ENCODE measurements at regions not wholly inside any gene's neighbourhood (a gene's known extent, or its start where the extent isn't known, plus 50 kb on each side); places are given as distances from the start of the nearest gene placed in this dataset.

- no peaks in the 10 kb centered on the region for H3F3A ChIP-seq (ENCODE audit: control insufficient read depth, insufficient read depth)
These were observed 101.8 kb upstream of the CYSLTR1 start for GRCh38 chrX:78429172-78429571.

GRCh38 chrX:78388663-78389062, 61.3 kb upstream of the CYSLTR1 start:
- Histone ChIP-seq H3K27me3 (ENCODE audit: control insufficient read depth, low read length) (no peaks in the 10 kb centered on the region), H3K4me1 (ENCODE audit: control insufficient read depth, low read length) (no peaks in the 10 kb centered on the region), H3K4me2 (ENCODE audit: low read length) (no peak overlapping the region), H3F3A (ENCODE audit: control insufficient read depth, insufficient read depth) (no peaks in the 10 kb centered on the region), H3K4me3 (ENCODE audit: low read length) (no peak overlapping the region), H3K36me3 (ENCODE audit: control insufficient read depth, low read length) (no peaks in the 10 kb centered on the region), H3K9me3 (ENCODE audit: control insufficient read depth, insufficient read depth, low read length) (no peaks in the 10 kb centered on the region), H3K9me2 (replicated peaks; ENCODE audit: control insufficient read depth, low read length) (no peaks in the 10 kb centered on the region), H4K20me1 (ENCODE audit: control insufficient read depth, insufficient read depth, low read depth, low read length) (no peaks in the 10 kb centered on the region), H3K79me2 (ENCODE audit: control insufficient read depth, low read length) (no peaks in the 10 kb centered on the region), H3K27ac (ENCODE audit: low read depth, low read length) (no peak overlapping the region)
- TF ChIP-seq CTCF (IDR thresholded peaks at IDR 0.05; ENCODE audit: low read depth, low read length, poor library complexity, severe bottlenecking) (no peak), EZH2phosphoT487 (IDR thresholded peaks at IDR 0.05; ENCODE audit: borderline replicate concordance, low read length) (no peak)

More at GRCh38 chrX:78429172-78429571, 101.8 kb upstream of the CYSLTR1 start:
- no peaks in the 10 kb centered on the region for H3K9me3 ChIP-seq (ENCODE audit: control insufficient read depth, insufficient read depth, low read length)
- H3K36me3 ChIP-seq (ENCODE audit: control insufficient read depth, low read length): no peaks in the 10 kb centered on the region
- H3K9me2 ChIP-seq (replicated peaks; ENCODE audit: control insufficient read depth, low read length): no peaks in the 10 kb centered on the region
- H3K4me3 ChIP-seq (ENCODE audit: low read length): no peak overlapping the region
- no peaks in the 10 kb centered on the region for H3K27me3 ChIP-seq (ENCODE audit: control insufficient read depth, low read length)
- no peaks in the 10 kb centered on the region for H4K20me1 ChIP-seq (ENCODE audit: control insufficient read depth, insufficient read depth, low read depth, low read length)
- no peaks in the 10 kb centered on the region for H3K79me2 ChIP-seq (ENCODE audit: control insufficient read depth, low read length)
- no peak for TF ChIP-seq CTCF (IDR thresholded peaks at IDR 0.05; ENCODE audit: low read depth, low read length, poor library complexity, severe bottlenecking)
- TF ChIP-seq EZH2phosphoT487 (IDR thresholded peaks at IDR 0.05; ENCODE audit: borderline replicate concordance, low read length): no peak
- no peak overlapping the region for H3K4me2 ChIP-seq (ENCODE audit: low read length)
- no peak overlapping the region for H3K27ac ChIP-seq (ENCODE audit: low read depth, low read length)
- H3K4me1 ChIP-seq (ENCODE audit: control insufficient read depth, low read length): no peaks in the 10 kb centered on the region

GRCh38 chrX:78387364-78387763, 60.0 kb upstream of the CYSLTR1 start:
- Histone ChIP-seq H3K27me3 (ENCODE audit: control insufficient read depth, low read length) (no peaks in the 10 kb centered on the region), H3F3A (ENCODE audit: control insufficient read depth, insufficient read depth) (no peaks in the 10 kb centered on the region), H3K4me3 (ENCODE audit: low read length) (no peak overlapping the region), H3K9me2 (replicated peaks; ENCODE audit: control insufficient read depth, low read length) (no peaks in the 10 kb centered on the region), H4K20me1 (ENCODE audit: control insufficient read depth, insufficient read depth, low read depth, low read length) (no peaks in the 10 kb centered on the region), H3K9me3 (ENCODE audit: control insufficient read depth, insufficient read depth, low read length) (no peaks in the 10 kb centered on the region), H3K4me1 (ENCODE audit: control insufficient read depth, low read length) (no peaks in the 10 kb centered on the region), H3K79me2 (ENCODE audit: control insufficient read depth, low read length) (no peaks in the 10 kb centered on the region), H3K4me2 (ENCODE audit: low read length) (no peak overlapping the region), H3K27ac (ENCODE audit: low read depth, low read length) (no peak overlapping the region), H3K36me3 (ENCODE audit: control insufficient read depth, low read length) (no peaks in the 10 kb centered on the region)
- no peak for TF ChIP-seq CTCF (IDR thresholded peaks at IDR 0.05; ENCODE audit: low read depth, low read length, poor library complexity, severe bottlenecking)
- no peak for TF ChIP-seq EZH2phosphoT487 (IDR thresholded peaks at IDR 0.05; ENCODE audit: borderline replicate concordance, low read length)

GRCh38 chrX:78384486-78384885, 57.1 kb upstream of the CYSLTR1 start:
- Histone ChIP-seq H3K4me3 (ENCODE audit: low read length) (no peak overlapping the region), H3K36me3 (ENCODE audit: control insufficient read depth, low read length) (no peaks in the 10 kb centered on the region), H4K20me1 (ENCODE audit: control insufficient read depth, insufficient read depth, low read depth, low read length) (no peaks in the 10 kb centered on the region), H3K4me2 (ENCODE audit: low read length) (no peak overlapping the region), H3K27ac (ENCODE audit: low read depth, low read length) (no peak overlapping the region), H3K9me2 (replicated peaks; ENCODE audit: control insufficient read depth, low read length) (no peaks in the 10 kb centered on the region), H3K4me1 (ENCODE audit: control insufficient read depth, low read length) (no peaks in the 10 kb centered on the region), H3K9me3 (ENCODE audit: control insufficient read depth, insufficient read depth, low read length) (no peaks in the 10 kb centered on the region), H3K27me3 (ENCODE audit: control insufficient read depth, low read length) (no peaks in the 10 kb centered on the region), H3F3A (ENCODE audit: control insufficient read depth, insufficient read depth) (no peaks in the 10 kb centered on the region), H3K79me2 (ENCODE audit: control insufficient read depth, low read length) (no peaks in the 10 kb centered on the region)
- TF ChIP-seq CTCF (IDR thresholded peaks at IDR 0.05; ENCODE audit: low read depth, low read length, poor library complexity, severe bottlenecking) (no peak), EZH2phosphoT487 (IDR thresholded peaks at IDR 0.05; ENCODE audit: borderline replicate concordance, low read length) (no peak)

Measured in DOHH2 (cell line).